ENCODE measurements at regions not wholly inside any gene's neighbourhood (a gene's known extent, or its start where the extent isn't known, plus 50 kb on each side); places are given as distances from the start of the nearest gene placed in this dataset.

DNA sequence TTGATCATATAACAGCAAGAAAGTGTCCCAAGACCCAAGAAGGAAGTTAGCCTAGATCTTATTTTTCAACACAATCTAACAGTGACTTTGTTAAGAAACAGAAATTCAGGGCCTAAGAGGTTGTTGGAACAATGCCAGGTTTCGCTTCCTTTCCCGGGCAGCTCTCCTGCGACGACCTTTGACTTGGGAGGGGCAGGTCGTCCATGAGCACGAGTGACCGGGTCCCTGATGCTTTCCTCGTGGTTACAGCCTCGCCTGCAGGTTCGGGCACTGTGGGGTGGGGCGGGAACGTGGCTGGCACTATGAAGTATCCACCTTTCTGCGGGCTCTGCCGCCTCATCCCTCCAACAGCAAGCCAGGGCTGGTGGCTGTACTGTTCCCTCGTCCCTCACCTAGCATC is 90.1 kb upstream of the RGMA start:
- 53 to 64% methylated on average over 14 to 15 of the region's 15 CpGs for WGBS, 2 donors
- Histone ChIP-seq H3K27me3 (no peaks in the 10 kb centered on the region), H3K4me1 (no peaks in the 10 kb centered on the region), H3K27ac (no peak overlapping the region), H3K9me3 (no peaks in the 10 kb centered on the region), H3K36me3 (ENCODE audit: low read depth, missing control alignments) (no peaks in the 10 kb centered on the region), H3K4me3 (no peak overlapping the region)
- intact Hi-C loops (cut with DNase I; ENCODE audit: low total_unique reads) = no loop called here
- TF ChIP-seq, protein P1, sequence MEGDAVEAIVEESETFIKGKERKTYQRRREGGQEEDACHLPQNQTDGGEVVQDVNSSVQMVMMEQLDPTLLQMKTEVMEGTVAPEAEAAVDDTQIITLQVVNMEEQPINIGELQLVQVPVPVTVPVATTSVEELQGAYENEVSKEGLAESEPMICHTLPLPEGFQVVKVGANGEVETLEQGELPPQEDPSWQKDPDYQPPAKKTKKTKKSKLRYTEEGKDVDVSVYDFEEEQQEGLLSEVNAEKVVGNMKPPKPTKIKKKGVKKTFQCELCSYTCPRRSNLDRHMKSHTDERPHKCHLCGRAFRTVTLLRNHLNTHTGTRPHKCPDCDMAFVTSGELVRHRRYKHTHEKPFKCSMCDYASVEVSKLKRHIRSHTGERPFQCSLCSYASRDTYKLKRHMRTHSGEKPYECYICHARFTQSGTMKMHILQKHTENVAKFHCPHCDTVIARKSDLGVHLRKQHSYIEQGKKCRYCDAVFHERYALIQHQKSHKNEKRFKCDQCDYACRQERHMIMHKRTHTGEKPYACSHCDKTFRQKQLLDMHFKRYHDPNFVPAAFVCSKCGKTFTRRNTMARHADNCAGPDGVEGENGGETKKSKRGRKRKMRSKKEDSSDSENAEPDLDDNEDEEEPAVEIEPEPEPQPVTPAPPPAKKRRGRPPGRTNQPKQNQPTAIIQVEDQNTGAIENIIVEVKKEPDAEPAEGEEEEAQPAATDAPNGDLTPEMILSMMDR (IDR thresholded peaks at IDR 0.05) = no peak
- no peak for TF ChIP-seq POLR2A (IDR thresholded peaks at IDR 0.05)
- peak; percentile 45 for DNase-seq

DNA sequence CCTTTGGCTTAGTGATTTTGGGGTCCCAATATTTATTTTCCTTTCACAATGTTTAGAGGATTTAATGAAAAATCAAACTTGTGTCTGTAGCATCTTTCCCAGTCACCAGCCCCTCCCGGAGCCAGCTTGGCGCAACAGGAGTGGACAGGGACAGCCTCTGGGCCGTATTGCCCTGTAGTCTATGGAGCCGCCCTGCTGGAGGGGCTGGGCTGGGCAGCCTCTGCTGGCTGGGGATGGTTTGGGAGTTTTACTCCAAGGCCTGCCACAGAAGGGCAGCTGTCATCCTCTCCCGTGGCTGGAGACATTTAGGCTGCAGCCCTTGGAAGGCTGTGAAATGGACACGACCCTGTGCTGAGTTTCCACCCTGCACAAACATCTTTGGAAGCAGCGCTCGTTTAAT is 89.4 kb upstream of the RGMA start:
- H3K9me3 ChIP-seq = no peaks in the 10 kb centered on the region
- no peaks in the 10 kb centered on the region for H3K4me1 ChIP-seq
- no peak for TF ChIP-seq POLR2A (IDR thresholded peaks at IDR 0.05)
- TF ChIP-seq, protein P1 (IDR thresholded peaks at IDR 0.05) = no peak
- H3K27me3 ChIP-seq = no peaks in the 10 kb centered on the region
- intact Hi-C loops (cut with DNase I; ENCODE audit: low total_unique reads) = no loop called here
- no peaks in the 10 kb centered on the region for H3K36me3 ChIP-seq (ENCODE audit: low read depth, missing control alignments)
- 89 to 92% methylated on average over 8 of the region's 8 CpGs for WGBS, 2 donors
- no peak overlapping the region for H3K4me3 ChIP-seq
- no peak overlapping the region for H3K27ac ChIP-seq
- no peak for DNase-seq

DNA sequence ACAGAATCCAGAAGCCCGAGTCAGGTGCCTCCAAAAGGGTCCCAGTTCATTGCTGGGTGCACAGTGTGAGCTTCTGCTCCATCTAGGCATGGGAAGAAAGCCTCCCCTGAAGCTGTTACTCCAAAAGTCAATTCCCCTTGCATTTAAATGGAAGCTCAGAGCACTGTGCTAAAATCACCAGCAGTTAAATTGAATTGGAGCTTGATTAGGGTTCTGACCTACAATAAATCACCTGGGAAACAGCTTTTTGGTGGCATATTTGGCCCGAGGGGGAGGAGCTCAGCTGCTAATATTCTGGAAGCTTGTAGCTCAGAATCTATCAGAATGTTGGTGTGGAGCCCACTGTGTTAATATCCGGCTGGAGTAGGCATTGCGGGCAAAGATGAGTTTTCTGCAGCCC is 87.1 kb upstream of the RGMA start:
- Histone ChIP-seq H3K27ac (no peak overlapping the region), H3K36me3 (ENCODE audit: low read depth, missing control alignments) (no peaks in the 10 kb centered on the region), H3K27me3 (no peaks in the 10 kb centered on the region), H3K9me3 (no peaks in the 10 kb centered on the region), H3K4me3 (no peak overlapping the region), H3K4me1 (no peaks in the 10 kb centered on the region)
- TF ChIP-seq, protein P1 (IDR thresholded peaks at IDR 0.05) = no peak
- TF ChIP-seq POLR2A (IDR thresholded peaks at IDR 0.05) = no peak
- DNase-seq = no peak
- intact Hi-C loops (cut with DNase I; ENCODE audit: low total_unique reads) = no loop called here
- WGBS, 2 donors = 81 to 82% methylated on average over 4 of the region's 4 CpGs

DNA sequence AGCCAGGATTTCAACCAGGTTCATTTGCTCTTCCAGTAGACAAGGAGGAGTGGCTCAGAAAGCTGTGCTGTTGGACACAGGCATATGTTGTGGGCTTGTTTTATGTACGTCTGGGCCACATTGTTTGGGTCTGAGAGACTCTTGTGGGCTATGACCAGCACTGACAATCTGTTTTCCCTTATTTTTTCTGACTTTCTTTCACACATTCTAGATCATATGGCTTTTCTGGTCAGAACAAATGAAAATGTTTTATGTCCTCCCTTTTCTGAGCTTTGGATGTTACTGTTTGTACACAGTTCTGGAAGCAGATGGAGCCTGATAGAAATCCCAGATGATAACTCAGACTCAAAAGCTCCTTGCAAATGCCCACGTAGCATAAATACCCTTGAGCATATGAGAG is 85.8 kb upstream of the RGMA start:
- no peaks in the 10 kb centered on the region for H3K4me1 ChIP-seq
- H3K27me3 ChIP-seq = no peaks in the 10 kb centered on the region
- H3K9me3 ChIP-seq = no peaks in the 10 kb centered on the region
- WGBS, 2 donors = 85 to 86% methylated on average over 2 of the region's 2 CpGs
- H3K27ac ChIP-seq = no peak overlapping the region
- intact Hi-C loops (cut with DNase I; ENCODE audit: low total_unique reads) = no loop called here
- TF ChIP-seq, protein P1 (IDR thresholded peaks at IDR 0.05) = no peak
- no peak for TF ChIP-seq POLR2A (IDR thresholded peaks at IDR 0.05)
- no peaks in the 10 kb centered on the region for H3K36me3 ChIP-seq (ENCODE audit: low read depth, missing control alignments)
- no peak for DNase-seq
- no peak overlapping the region for H3K4me3 ChIP-seq

DNA sequence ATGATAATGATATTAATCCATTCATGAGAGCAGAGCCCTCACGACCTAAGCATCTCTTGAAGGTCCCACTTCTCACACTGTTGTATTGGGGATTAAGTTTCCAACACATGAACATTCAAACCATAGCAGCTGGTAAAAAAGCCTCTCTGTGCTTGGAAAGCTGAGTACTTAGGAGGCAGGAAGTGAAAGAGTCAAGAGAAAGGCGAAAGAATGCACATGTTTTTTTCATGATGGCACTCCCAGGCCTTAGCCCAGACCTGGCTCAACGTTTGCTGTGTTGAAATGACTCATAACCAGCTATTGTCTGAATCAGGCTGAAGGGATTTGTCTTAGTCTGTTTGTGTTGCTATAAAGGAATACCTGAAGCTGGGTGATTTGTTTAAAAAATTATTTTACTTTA is 84.4 kb upstream of the RGMA start:
- intact Hi-C loops (cut with DNase I; ENCODE audit: low total_unique reads) = no loop called here
- 66 to 68% methylated on average over 3 of the region's 3 CpGs for WGBS, 2 donors
- H3K27me3 ChIP-seq = no peaks in the 10 kb centered on the region
- DNase-seq = no peak
- no peaks in the 10 kb centered on the region for H3K9me3 ChIP-seq
- no peak overlapping the region for H3K27ac ChIP-seq
- no peaks in the 10 kb centered on the region for H3K4me1 ChIP-seq
- H3K4me3 ChIP-seq = no peak overlapping the region
- TF ChIP-seq POLR2A (IDR thresholded peaks at IDR 0.05) = no peak
- TF ChIP-seq, protein P1 (IDR thresholded peaks at IDR 0.05) = no peak
- H3K36me3 ChIP-seq (ENCODE audit: low read depth, missing control alignments) = no peaks in the 10 kb centered on the region

Data from testis (tissue), 2 donors.